ENCODE measurements at regions not wholly inside any gene's neighbourhood (a gene's known extent, or its start where the extent isn't known, plus 50 kb on each side); places are given as distances from the start of the nearest gene placed in this dataset.
"Not testable (repeated sequence)": the region's sequence is repeated elsewhere in the genome, so short reads cannot be mapped to it uniquely, and the experiment has no call there.

GRCh38 chr5:102688076-102688475 is 67.0 kb upstream of the PAM start:
- not testable (repeated sequence) for TF ChIP-seq CEBPB (IDR thresholded peaks at IDR 0.05; ENCODE audit: borderline replicate concordance in 1 of 2, low read depth in 2 of 2, low read length in 2 of 2); SP1 (IDR thresholded peaks at IDR 0.05; ENCODE audit: low read depth, low read length); CTCF (IDR thresholded peaks at IDR 0.05 in 2 of 3, conservative IDR thresholded peaks at IDR 0.05 in 1 of 3; ENCODE audit: control insufficient read depth in 2 of 3, extremely low read depth in 1 of 3, insufficient read depth in 1 of 3, low read depth in 3 of 3, low read length in 3 of 3); CHD1 (IDR thresholded peaks at IDR 0.05; ENCODE audit: low read depth, low read length); CHD4 (IDR thresholded peaks at IDR 0.05); ATF2 (IDR thresholded peaks at IDR 0.05; ENCODE audit: low read length); CHD2 (IDR thresholded peaks at IDR 0.05; ENCODE audit: borderline replicate concordance, low read depth, low read length); ATF3 (IDR thresholded peaks at IDR 0.05; ENCODE audit: borderline replicate concordance, extremely low read depth, low read depth, low read length); MAX (IDR thresholded peaks at IDR 0.05; ENCODE audit: low read depth, low read length); SMC3 (IDR thresholded peaks at IDR 0.05; ENCODE audit: borderline replicate concordance, low read length)

Data from GM12878 (cell line).